ENCODE measurements at regions not wholly inside any gene's neighbourhood (a gene's known extent, or its start where the extent isn't known, plus 50 kb on each side); places are given as distances from the start of the nearest gene placed in this dataset.

DNA sequence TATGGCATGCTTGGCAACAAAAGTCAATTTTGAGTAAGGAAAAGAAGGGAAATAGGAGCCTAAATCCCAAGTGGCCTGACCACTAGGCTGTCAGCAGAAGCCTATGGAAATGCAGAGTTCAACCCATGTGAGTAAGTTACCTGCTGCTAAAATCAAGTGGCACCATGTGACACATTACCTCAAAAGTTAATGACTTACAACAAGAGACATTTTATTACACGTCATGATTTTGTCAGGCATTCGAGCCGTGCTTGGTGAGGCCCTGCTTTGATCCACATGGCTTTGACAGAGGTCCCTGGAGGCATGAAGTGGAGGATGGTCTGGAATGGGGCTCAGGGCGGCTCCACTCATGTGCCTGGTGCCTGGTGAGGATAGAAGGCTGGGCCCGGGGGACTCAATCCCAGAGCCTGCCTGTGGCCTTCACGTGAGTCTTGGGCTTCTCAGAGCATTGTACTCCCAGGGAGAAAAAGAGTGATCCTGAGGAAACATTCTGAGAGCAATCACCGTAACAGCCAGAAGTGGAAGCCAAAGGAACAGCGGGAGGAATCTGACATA, 339.1 kb upstream of the B3GAT1 start:
- TF ChIP-seq, protein P1, sequence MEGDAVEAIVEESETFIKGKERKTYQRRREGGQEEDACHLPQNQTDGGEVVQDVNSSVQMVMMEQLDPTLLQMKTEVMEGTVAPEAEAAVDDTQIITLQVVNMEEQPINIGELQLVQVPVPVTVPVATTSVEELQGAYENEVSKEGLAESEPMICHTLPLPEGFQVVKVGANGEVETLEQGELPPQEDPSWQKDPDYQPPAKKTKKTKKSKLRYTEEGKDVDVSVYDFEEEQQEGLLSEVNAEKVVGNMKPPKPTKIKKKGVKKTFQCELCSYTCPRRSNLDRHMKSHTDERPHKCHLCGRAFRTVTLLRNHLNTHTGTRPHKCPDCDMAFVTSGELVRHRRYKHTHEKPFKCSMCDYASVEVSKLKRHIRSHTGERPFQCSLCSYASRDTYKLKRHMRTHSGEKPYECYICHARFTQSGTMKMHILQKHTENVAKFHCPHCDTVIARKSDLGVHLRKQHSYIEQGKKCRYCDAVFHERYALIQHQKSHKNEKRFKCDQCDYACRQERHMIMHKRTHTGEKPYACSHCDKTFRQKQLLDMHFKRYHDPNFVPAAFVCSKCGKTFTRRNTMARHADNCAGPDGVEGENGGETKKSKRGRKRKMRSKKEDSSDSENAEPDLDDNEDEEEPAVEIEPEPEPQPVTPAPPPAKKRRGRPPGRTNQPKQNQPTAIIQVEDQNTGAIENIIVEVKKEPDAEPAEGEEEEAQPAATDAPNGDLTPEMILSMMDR (conservative IDR thresholded peaks at IDR 0.05), result no peak
- TF ChIP-seq EZH2 (IDR thresholded peaks at IDR 0.05; ENCODE audit: low read depth), result no peak
